ENCODE measurements at regions not wholly inside any gene's neighbourhood (a gene's known extent, or its start where the extent isn't known, plus 50 kb on each side); places are given as distances from the start of the nearest gene placed in this dataset.

- Histone ChIP-seq H2BK120ac (ENCODE audit: low read depth, low read length, poor library complexity, severe bottlenecking) (no peak overlapping the region), H3K9me3 (ENCODE audit: control insufficient read depth, low read depth, low read length) (no peaks in the 10 kb centered on the region), H4K91ac (ENCODE audit: insufficient read length, low read depth, low read length) (no peak overlapping the region), H3K4me1 (ENCODE audit: insufficient read depth, low read length) (no peaks in the 10 kb centered on the region; the same call in 1 of the 2 replicates), H3K4me2 (ENCODE audit: insufficient read depth, insufficient read length, low read length) (no peak overlapping the region), H3K27ac (ENCODE audit: insufficient read length, low read depth, low read length) (no peak overlapping the region), H3K23ac (ENCODE audit: insufficient read length, low read depth, low read length) (no peak overlapping the region), H4K8ac (replicated peaks; ENCODE audit: insufficient read length, low read depth, low read length) (no peak overlapping the region), H2BK15ac (ENCODE audit: low read depth, low read length) (no peak overlapping the region), H3K79me2 (ENCODE audit: insufficient read depth, low read length) (no peaks in the 10 kb centered on the region), H2BK12ac (ENCODE audit: insufficient read length, low read depth, low read length) (no peak overlapping the region), H3K4ac (ENCODE audit: low read depth, low read length) (no peak overlapping the region), H2BK5ac (ENCODE audit: insufficient read length, low read length) (no peak overlapping the region), H3T11ph (ENCODE audit: low read length) (no peak overlapping the region), H3K56ac (ENCODE audit: insufficient read length, low read depth, low read length) (no peak overlapping the region), H2BK20ac (ENCODE audit: low read depth, low read length, poor library complexity, severe bottlenecking) (no peak overlapping the region), H4K20me1 (ENCODE audit: control insufficient read depth, insufficient read depth, insufficient read length) (no peaks in the 10 kb centered on the region), H2AK5ac (ENCODE audit: insufficient read length, low read length) (no peak overlapping the region), H3K79me1 (ENCODE audit: insufficient read depth, low read depth, low read length, poor library complexity, severe bottlenecking) (no peaks in the 10 kb centered on the region), H3K14ac (ENCODE audit: insufficient read depth, low read length) (no peak overlapping the region), H3K23me2 (ENCODE audit: insufficient read length, low read depth, low read length, poor library complexity, severe bottlenecking) (no peaks in the 10 kb centered on the region), H2AFZ (ENCODE audit: low read length) (no peak overlapping the region), H3K18ac (ENCODE audit: insufficient read length, low read depth, low read length) (no peak overlapping the region), H3K9ac (ENCODE audit: extremely low read depth, insufficient read length, low read length) (no peak overlapping the region), H4K5ac (ENCODE audit: insufficient read length, low read depth, low read length) (no peak overlapping the region), H3K27me3 (ENCODE audit: insufficient read depth, low read length) (no peaks in the 10 kb centered on the region)
- no peaks in the 10 kb centered on the region for H3K36me3 Mint-ChIP-seq (ENCODE audit: insufficient read depth in 1 of 3, low read depth in 3 of 3)
- peaks cover under 1% of the 10 kb centered on the region; the same call in 1 of the 2 replicates for H3K27me3 Mint-ChIP-seq (ENCODE audit: low read depth)
- no peak overlapping the region for H3K27ac Mint-ChIP-seq
- H3K4me1 Mint-ChIP-seq: peaks cover 0 to 13% of the 10 kb centered on the region in 2 experiments; a peak in 3 of 4 replicates
- DNase-seq: no peak
- no peak for TF ChIP-seq CTCF (conservative IDR thresholded peaks at IDR 0.05)
- no peak overlapping the region for H3K4me3 Mint-ChIP-seq
- WGBS (ENCODE audit: extremely low coverage, insufficient read length, low lambda C conversion rate): no CpG with 5 or more reads among the region's 4 CpGs
- H3K9me3 Mint-ChIP-seq: no peaks in the 10 kb centered on the region
These were observed 62.9 kb upstream of the BZW1 start for GRCh38 chr2:200748779-200749178.

All from H9 (cell line).